Fibroblast of lung (primary cell): ENCODE measurements at regions not wholly inside any gene's neighbourhood (a gene's known extent, or its start where the extent isn't known, plus 50 kb on each side); places are given as distances from the start of the nearest gene placed in this dataset.

ENCODE experiments used
- CTCF ChIP-seq, 2 donors: IDR thresholded peaks in 1 of 2; conservative IDR thresholded peaks in 1 of 2; 1 replicate in 1 of 2; 2 replicates in 1 of 2; pipeline ENCODE4 v1.5.1; 2011 to 2012; ENCODE audit warnings: low read length in 2 of 2, control low read depth in 1 of 2, inconsistent platforms in 1 of 2, low read depth in 1 of 2, mild to moderate bottlenecking in 1 of 2
- EZH2 ChIP-seq: IDR thresholded peaks from 2 replicates; pipeline ENCODE4 v1.5.1; 2012; ENCODE audit warnings: low read length, control low read depth, mild to moderate bottlenecking; ENCODE audit errors: missing control alignments

GRCh38 chr9:26754509-26755164, 138.0 kb downstream of the CAAP1 start:
- TF ChIP-seq EZH2 (no peak), CTCF (conservative IDR thresholded peaks at IDR 0.05 in 1 of 2, IDR thresholded peaks at IDR 0.05 in 1 of 2; ENCODE audit: low read depth in 1 of 2, low read length in 2 of 2) (no peak)
